DND-41 (cell line): ENCODE measurements at regions not wholly inside any gene's neighbourhood (a gene's known extent, or its start where the extent isn't known, plus 50 kb on each side); places are given as distances from the start of the nearest gene placed in this dataset.

Experiments used
- EZH2 ChIP-seq: IDR thresholded peaks from 3 replicates; pipeline ENCODE4 v1.6.1; 2012; ENCODE audit warnings: borderline replicate concordance, low read depth, mild to moderate bottlenecking, moderate library complexity, low read length, inconsistent platforms; ENCODE audit not compliant: severe bottlenecking
- TF ChIP-seq, protein P1 (sequence below): IDR thresholded peaks from 2 replicates; pipeline ENCODE4 v1.5.1; 2012; ENCODE audit warnings: borderline replicate concordance, low read length, moderate library complexity, mild to moderate bottlenecking; ENCODE audit not compliant: poor library complexity, severe bottlenecking; ENCODE audit errors: extremely low read depth

DNA sequence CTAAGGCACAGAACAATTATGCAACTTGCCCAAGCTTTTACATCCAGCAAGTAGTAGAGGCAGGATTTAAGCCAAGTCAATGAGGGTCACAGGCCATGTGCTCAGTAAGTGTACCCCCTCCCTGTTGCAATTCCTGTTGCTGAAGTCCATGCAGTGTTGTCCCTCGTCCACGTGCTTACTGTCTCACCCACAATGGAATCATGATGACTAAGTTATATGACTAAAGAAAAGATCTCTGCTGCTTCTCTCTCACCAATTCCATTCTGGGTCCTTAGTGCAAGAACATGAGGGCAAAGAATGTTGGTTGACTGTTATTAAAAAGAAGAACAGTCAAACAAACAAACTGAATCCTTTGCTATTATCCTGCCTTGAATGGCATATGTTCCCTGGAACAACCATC, 233.6 kb upstream of the SLC24A2 start:
- TF ChIP-seq, protein P1, sequence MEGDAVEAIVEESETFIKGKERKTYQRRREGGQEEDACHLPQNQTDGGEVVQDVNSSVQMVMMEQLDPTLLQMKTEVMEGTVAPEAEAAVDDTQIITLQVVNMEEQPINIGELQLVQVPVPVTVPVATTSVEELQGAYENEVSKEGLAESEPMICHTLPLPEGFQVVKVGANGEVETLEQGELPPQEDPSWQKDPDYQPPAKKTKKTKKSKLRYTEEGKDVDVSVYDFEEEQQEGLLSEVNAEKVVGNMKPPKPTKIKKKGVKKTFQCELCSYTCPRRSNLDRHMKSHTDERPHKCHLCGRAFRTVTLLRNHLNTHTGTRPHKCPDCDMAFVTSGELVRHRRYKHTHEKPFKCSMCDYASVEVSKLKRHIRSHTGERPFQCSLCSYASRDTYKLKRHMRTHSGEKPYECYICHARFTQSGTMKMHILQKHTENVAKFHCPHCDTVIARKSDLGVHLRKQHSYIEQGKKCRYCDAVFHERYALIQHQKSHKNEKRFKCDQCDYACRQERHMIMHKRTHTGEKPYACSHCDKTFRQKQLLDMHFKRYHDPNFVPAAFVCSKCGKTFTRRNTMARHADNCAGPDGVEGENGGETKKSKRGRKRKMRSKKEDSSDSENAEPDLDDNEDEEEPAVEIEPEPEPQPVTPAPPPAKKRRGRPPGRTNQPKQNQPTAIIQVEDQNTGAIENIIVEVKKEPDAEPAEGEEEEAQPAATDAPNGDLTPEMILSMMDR, result no peak
- TF ChIP-seq EZH2, result no peak
